Esophagus mucosa (tissue), 1 donor: ENCODE measurements at regions not wholly inside any gene's neighbourhood (a gene's known extent, or its start where the extent isn't known, plus 50 kb on each side); places are given as distances from the start of the nearest gene placed in this dataset.
"Not testable (repeated sequence)": the region's sequence is repeated elsewhere in the genome, so short reads cannot be mapped to it uniquely, and the experiment has no call there.

ENCODE experiments used
- ATAC-seq: fragments of 200-7000 bp; cut with Tn5 transposase; one replicate; pipeline ENCODE4 v1.9.1; 2020
- donor health status: DM: yes; HTN: yes; CAD: no.

GRCh38 chr5:87599778-87600177 is 187.0 kb upstream of the CCNH start:
- no peak for ATAC-seq

- ATAC-seq, result no peak
These were observed 185.7 kb upstream of the CCNH start for GRCh38 chr5:87598460-87598859.

GRCh38 chr5:87594566-87594965 is 181.8 kb upstream of the CCNH start:
- no peak for ATAC-seq

- no peak for ATAC-seq
These were observed 176.9 kb upstream of the CCNH start for GRCh38 chr5:87589587-87589986.

GRCh38 chr5:87588316-87588715 is 175.6 kb upstream of the CCNH start:
- ATAC-seq, result no peak

- not testable (repeated sequence) for ATAC-seq
These were observed 171.0 kb upstream of the CCNH start for GRCh38 chr5:87583704-87584103.

GRCh38 chr5:87582149-87582548 is 169.4 kb upstream of the CCNH start:
- ATAC-seq, result no peak

- no peak for ATAC-seq
These were observed 168.9 kb upstream of the CCNH start for GRCh38 chr5:87581661-87582060.

- ATAC-seq, result no peak
These were observed 166.9 kb upstream of the CCNH start for GRCh38 chr5:87579678-87580077.

GRCh38 chr5:87576867-87577266 is 164.1 kb upstream of the CCNH start:
- ATAC-seq, result no peak

- ATAC-seq, result not testable (repeated sequence)
These were observed 163.6 kb upstream of the CCNH start for GRCh38 chr5:87576306-87576705.

GRCh38 chr5:87574106-87574505 is 161.4 kb upstream of the CCNH start:
- no peak for ATAC-seq

GRCh38 chr5:87572611-87573010 is 159.9 kb upstream of the CCNH start:
- no peak for ATAC-seq

GRCh38 chr5:87572090-87572489 is 159.4 kb upstream of the CCNH start:
- no peak for ATAC-seq

GRCh38 chr5:87570366-87570765 is 157.6 kb upstream of the CCNH start:
- ATAC-seq, result no peak

- ATAC-seq, result no peak
These were observed 149.3 kb upstream of the CCNH start for GRCh38 chr5:87562068-87562467.

GRCh38 chr5:87560528-87560927 is 147.8 kb upstream of the CCNH start:
- no peak for ATAC-seq

GRCh38 chr5:87551911-87552310 is 139.2 kb upstream of the CCNH start:
- no peak for ATAC-seq

- no peak for ATAC-seq
These were observed 128.9 kb upstream of the CCNH start for GRCh38 chr5:87541676-87542075.

GRCh38 chr5:87541033-87541432 is 128.3 kb upstream of the CCNH start:
- no peak for ATAC-seq

GRCh38 chr5:87539839-87540238 is 127.1 kb upstream of the CCNH start:
- ATAC-seq, result no peak

GRCh38 chr5:87536365-87536764 is 123.6 kb upstream of the CCNH start:
- no peak for ATAC-seq

- ATAC-seq, result no peak
These were observed 123.0 kb upstream of the CCNH start for GRCh38 chr5:87535706-87536105.

GRCh38 chr5:87529486-87530076 is 116.9 kb upstream of the CCNH start:
- ATAC-seq, result no peak

GRCh38 chr5:87526131-87526530 is 113.4 kb upstream of the CCNH start:
- ATAC-seq, result no peak
